GM12878 (cell line): ENCODE measurements at regions not wholly inside any gene's neighbourhood (a gene's known extent, or its start where the extent isn't known, plus 50 kb on each side); places are given as distances from the start of the nearest gene placed in this dataset.

Source experiments
- ATAC-seq: fragments of 200-7000 bp; cut with Tn5 transposase; 3 replicates; pipeline ENCODE4 v1.9.1; 2020; ENCODE audit warnings: mild to moderate bottlenecking, moderate library complexity
- BruUV-seq: library from RNA; stranded (reverse); fragments of 400-500 nt; replicated peaks from 2 replicates; lab custom pipeline; 2021; lab: Mats Ljungman, UMichigan
- CTCF ChIA-PET: fragments of 300-600 bp; sonication (Branson Sonifier 250); formaldehyde crosslinking; extraction: SDS; loops from one replicate; lab custom pipeline; 2021; ENCODE audit warnings: inconsistent platforms; lab: Yijun Ruan, JAX
- POLR2A ChIA-PET: fragments of 350-600 bp; formaldehyde crosslinking; extraction: SDS; loops from one replicate; lab custom pipeline; 2021; ENCODE audit warnings: inconsistent platforms; lab: Charles Lee
- RAD21 ChIA-PET: fragments of 300-600 bp; sonication (Branson Sonifier 250); formaldehyde crosslinking; loops from one replicate; lab custom pipeline; 2023; ENCODE audit warnings: antibody characterized with exemption; ENCODE audit not compliant: unreplicated experiment; lab: Charles Lee
- SMC1A ChIA-PET: fragments of 300-600 bp; sonication (Branson Sonifier 250); formaldehyde crosslinking; loops from one replicate; lab custom pipeline; 2023; ENCODE audit not compliant: unreplicated experiment, uncharacterized antibody; lab: Charles Lee
- DNase-seq: peaks from one replicate; pipeline ENCODE4 v3.0.0-alpha.2; 2011; ENCODE audit warnings: low read depth, low spot score
- FAIRE-seq: peaks from 3 replicates; lab custom pipeline; 2011; peaks lifted over from hg19 to GRCh38; lab: Jason Lieb, UNC
- H2AFZ ChIP-seq: 2 replicates; pipeline ENCODE4 v1.6.0; 2011; ENCODE audit warnings: low read depth, low read length, control low read depth; ENCODE audit not compliant: control insufficient read depth
- H3K27ac ChIP-seq: 2 replicates; pipeline ENCODE4 v1.5.1; 2011; ENCODE audit warnings: control low read depth; ENCODE audit not compliant: control insufficient read depth, insufficient read depth
- H3K27me3 ChIP-seq, 2 experiments: replicated peaks in 1 of 2; 2 replicates each; pipeline versions ENCODE4 v1.6.0 to v1.6.1; 2011; ENCODE audit warnings: low read length in 1 of 2; ENCODE audit not compliant: control insufficient read depth in 2 of 2, insufficient read depth in 2 of 2
- H3K36me3 ChIP-seq, 2 experiments: 2 replicates each; pipeline ENCODE4 v1.5.1; 2011; ENCODE audit warnings: low read length in 1 of 2; ENCODE audit not compliant: control insufficient read depth in 2 of 2, insufficient read depth in 2 of 2
- H3K4me1 ChIP-seq: 2 replicates; pipeline ENCODE4 v1.6.1; 2011; ENCODE audit warnings: mild to moderate bottlenecking, low read length, moderate library complexity, mixed read lengths; ENCODE audit not compliant: control insufficient read depth, insufficient read depth
- H3K4me2 ChIP-seq: 2 replicates; pipeline ENCODE4 v1.6.0; 2011; ENCODE audit warnings: control low read depth; ENCODE audit not compliant: control insufficient read depth, insufficient read depth
- H3K4me3 ChIP-seq: fragments of 200-600 bp; sonication (generic); 2 replicates; pipeline ENCODE4 v1.5.1; 2016
- H3K79me2 ChIP-seq: 2 replicates; pipeline ENCODE4 v1.6.0; 2011; ENCODE audit warnings: low read length; ENCODE audit not compliant: control insufficient read depth, insufficient read depth
- H3K9ac ChIP-seq: 2 replicates; pipeline ENCODE4 v1.8.0; 2011; ENCODE audit warnings: low read length, control low read depth, mixed read lengths; ENCODE audit not compliant: control insufficient read depth, insufficient read depth
- H3K9me3 ChIP-seq: replicated peaks from 3 replicates; pipeline ENCODE4 v1.5.1; 2011; ENCODE audit warnings: mild to moderate bottlenecking, low read length; ENCODE audit not compliant: control insufficient read depth, insufficient read depth
- H4K20me1 ChIP-seq: 2 replicates; pipeline ENCODE4 v1.6.0; 2011; ENCODE audit not compliant: control insufficient read depth, insufficient read depth
- ATF7 ChIP-seq: fragments of 450-650 bp; IDR thresholded peaks from 2 replicates; pipeline ENCODE4 v1.6.1; 2016; ENCODE audit warnings: low read depth, mild to moderate bottlenecking
- EGR1 ChIP-seq, 2 experiments: IDR thresholded peaks; 1 replicate in 1 of 2; 2 replicates in 1 of 2; pipeline ENCODE4 v1.6.1; 2011 to 2012; ENCODE audit warnings: low read depth in 2 of 2, low read length in 2 of 2, borderline replicate concordance in 1 of 2, mild to moderate bottlenecking in 1 of 2, moderate library complexity in 1 of 2
- KLF5 ChIP-seq: fragments of 450-650 bp; IDR thresholded peaks from 2 replicates; pipeline ENCODE4 v1.6.1; 2014; ENCODE audit warnings: mild to moderate bottlenecking; ENCODE audit not compliant: partially characterized antibody
- MEF2B ChIP-seq: fragments of 450-650 bp; IDR thresholded peaks from 2 replicates; pipeline ENCODE4 v1.6.1; 2018; ENCODE audit warnings: mild to moderate bottlenecking, moderate library complexity; ENCODE audit not compliant: partially characterized antibody, poor library complexity, severe bottlenecking
- MTA2 ChIP-seq: fragments of 450-650 bp; IDR thresholded peaks from 2 replicates; pipeline ENCODE4 v1.6.1; 2016; ENCODE audit warnings: low read depth, mild to moderate bottlenecking, moderate library complexity
- MXI1 ChIP-seq: fragments of 150-350 bp; IDR thresholded peaks from 2 replicates; pipeline ENCODE4 v1.6.1; 2011; ENCODE audit warnings: low read depth, mild to moderate bottlenecking, inconsistent platforms, low read length, improper control_type of control experiment
- NFIC ChIP-seq: IDR thresholded peaks from 2 replicates; pipeline ENCODE4 v1.6.1; 2012; ENCODE audit warnings: low read depth, mild to moderate bottlenecking, inconsistent platforms, low read length, moderate library complexity
- PAX8 ChIP-seq: fragments of 450-650 bp; IDR thresholded peaks from 2 replicates; pipeline ENCODE4 v1.6.1; 2017; ENCODE audit warnings: mild to moderate bottlenecking, moderate library complexity
- POU2F2 ChIP-seq: IDR thresholded peaks from 3 replicates; pipeline ENCODE4 v1.6.1; 2011; ENCODE audit warnings: low read depth, mild to moderate bottlenecking, low read length, borderline replicate concordance
- RBBP5 ChIP-seq: fragments of 200-600 bp; sonication (generic); conservative IDR thresholded peaks from 2 replicates; pipeline ENCODE4 v1.6.1; 2016
- REST ChIP-seq: IDR thresholded peaks from 2 replicates; pipeline ENCODE4 v1.6.1; 2012; ENCODE audit warnings: mild to moderate bottlenecking, low read depth, low read length
- SUZ12 ChIP-seq: fragments of 200-600 bp; sonication (generic); IDR thresholded peaks from one replicate; pipeline ENCODE4 v1.6.1; 2018; ENCODE audit warnings: antibody characterized with exemption, mild to moderate bottlenecking; ENCODE audit not compliant: unreplicated experiment
- ZBED1 ChIP-seq: IDR thresholded peaks from 2 replicates; pipeline ENCODE4 v1.6.1; 2016; ENCODE audit warnings: borderline replicate concordance
- ZZZ3 ChIP-seq: IDR thresholded peaks from 2 replicates; pipeline ENCODE4 v1.6.1; 2011; ENCODE audit warnings: low read depth; ENCODE audit not compliant: control insufficient read depth, insufficient read length
- WGBS: methylation state at CpG from one replicate; pipeline ENCODE4 v1.1.6; 2016; ENCODE audit warnings: low lambda C conversion rate; ENCODE audit not compliant: insufficient replicate concordance, insufficient coverage; ENCODE audit errors: missing lambda C conversion rate; 5-methylcytosine and 5-hydroxymethylcytosine counted together
- in situ Hi-C: fragments of 300-500 bp; cut with MboI; formaldehyde crosslinking; loops from 9 replicates; pipeline ENCODE4 v1.14.3; 2018; ENCODE audit warnings: mixed read lengths
- intact Hi-C: fragments of 100-400 bp; cut with micrococcal nuclease; formaldehyde crosslinking; loops from one replicate; pipeline ENCODE4 v1.14.2; 2022; ENCODE audit not compliant: unreplicated experiment
- TF ChIP-seq, protein P1 (sequence below): IDR thresholded peaks from 2 replicates; pipeline ENCODE4 v1.6.1; 2011; ENCODE audit warnings: low read depth, low read length, improper control_type of control experiment, borderline replicate concordance

GRCh38 chr12:113634474-113634873 lies 162.8 kb upstream of the LHX5 start:
- CTCF ChIA-PET: no interaction called here
- RAD21 ChIA-PET: no interaction called here
- no peak for ATAC-seq
- Histone ChIP-seq H3K4me3 (no peak overlapping the region), H2AFZ (no peak overlapping the region), H3K27ac (no peak overlapping the region), H3K36me3 (no peaks in the 10 kb centered on the region), H3K4me2 (no peak overlapping the region), H3K9ac (no peak overlapping the region)
- in situ Hi-C loops: no loop called here
- DNase-seq: no peak
- SMC1A ChIA-PET: no interaction called here
- FAIRE-seq: no peak
- TF ChIP-seq SUZ12: no peak
- TF ChIP-seq MEF2B: no peak
- TF ChIP-seq ZBED1: no peak
- TF ChIP-seq MTA2: no peak
- no peak for TF ChIP-seq ZZZ3
- TF ChIP-seq RBBP5: no peak
- no peak for TF ChIP-seq MXI1
- TF ChIP-seq ATF7: no peak
- no peak for TF ChIP-seq PAX8
- TF ChIP-seq KLF5: no peak
- TF ChIP-seq EGR1 (IDR thresholded peaks at IDR 0.05; ENCODE audit: borderline replicate concordance in 1 of 2, low read depth in 2 of 2, low read length in 2 of 2): no peak
- no peak for TF ChIP-seq REST
- TF ChIP-seq, protein P1, sequence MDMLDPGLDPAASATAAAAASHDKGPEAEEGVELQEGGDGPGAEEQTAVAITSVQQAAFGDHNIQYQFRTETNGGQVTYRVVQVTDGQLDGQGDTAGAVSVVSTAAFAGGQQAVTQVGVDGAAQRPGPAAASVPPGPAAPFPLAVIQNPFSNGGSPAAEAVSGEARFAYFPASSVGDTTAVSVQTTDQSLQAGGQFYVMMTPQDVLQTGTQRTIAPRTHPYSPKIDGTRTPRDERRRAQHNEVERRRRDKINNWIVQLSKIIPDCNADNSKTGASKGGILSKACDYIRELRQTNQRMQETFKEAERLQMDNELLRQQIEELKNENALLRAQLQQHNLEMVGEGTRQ: no peak
- no peak for TF ChIP-seq POU2F2
- no peak for TF ChIP-seq NFIC
- TF ChIP-seq, all 136 proteins: peak for 0
- H3K4me1 ChIP-seq: no peaks in the 10 kb centered on the region
- POLR2A ChIA-PET: no interaction called here
- H3K27me3 ChIP-seq: no peaks in the 10 kb centered on the region; a peak in 1 of 4 replicates
- no peaks in the 10 kb centered on the region for H4K20me1 ChIP-seq
- H3K79me2 ChIP-seq: no peaks in the 10 kb centered on the region
- WGBS: 2% methylated on average over 6 of the region's 6 CpGs
- intact Hi-C loops: no loop called here
- no peaks in the 10 kb centered on the region for H3K9me3 ChIP-seq
- BruUV-seq: no TSS peak
